ENCODE measurements at regions not wholly inside any gene's neighbourhood (a gene's known extent, or its start where the extent isn't known, plus 50 kb on each side); places are given as distances from the start of the nearest gene placed in this dataset.

DNA sequence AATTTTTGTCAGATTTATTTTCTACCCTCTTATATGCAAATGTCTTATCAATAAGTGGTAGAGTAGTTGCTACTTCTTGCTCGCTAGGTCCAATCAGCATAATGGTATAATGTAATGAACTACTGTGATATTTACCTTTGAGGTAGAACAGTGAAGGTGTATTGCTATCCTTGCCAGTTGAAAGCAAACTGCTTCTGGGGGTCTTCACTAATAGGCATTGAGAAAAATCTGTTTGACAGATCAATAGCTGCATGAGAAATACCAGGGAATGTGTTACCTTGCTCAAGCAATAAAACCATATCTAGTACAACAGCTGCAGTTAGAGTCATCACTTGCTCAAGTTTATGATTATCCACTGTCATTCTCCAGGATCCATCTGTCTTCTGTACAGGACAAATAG, 50.1 kb upstream of the EFEMP1 start:
- DNase-seq (ENCODE audit: low spot score): no peak

- no peak for DNase-seq (ENCODE audit: low spot score)
These were observed 53.1 kb upstream of the EFEMP1 start for GRCh38 chr2:55976681-55977080.

DNA sequence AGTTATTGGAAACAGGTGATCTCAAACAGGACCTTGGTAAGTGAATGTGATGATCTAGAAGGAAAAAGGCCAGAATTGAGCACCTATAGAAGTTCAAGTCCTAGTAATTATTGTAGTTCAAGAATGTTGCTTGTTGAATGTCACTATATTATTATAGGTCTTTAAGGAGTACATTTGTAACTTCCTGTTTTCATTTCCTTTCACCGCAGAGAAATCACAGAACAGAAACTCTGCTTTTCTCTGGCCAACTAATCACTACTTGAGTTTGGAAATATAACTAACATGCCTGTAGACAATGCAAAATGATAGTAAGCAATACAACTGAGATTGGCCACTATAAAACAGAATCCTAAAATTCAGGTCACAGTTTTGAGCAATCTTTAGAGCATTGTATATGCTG, 61.8 kb upstream of the EFEMP1 start:
- DNase-seq (ENCODE audit: low spot score): no peak

DNA sequence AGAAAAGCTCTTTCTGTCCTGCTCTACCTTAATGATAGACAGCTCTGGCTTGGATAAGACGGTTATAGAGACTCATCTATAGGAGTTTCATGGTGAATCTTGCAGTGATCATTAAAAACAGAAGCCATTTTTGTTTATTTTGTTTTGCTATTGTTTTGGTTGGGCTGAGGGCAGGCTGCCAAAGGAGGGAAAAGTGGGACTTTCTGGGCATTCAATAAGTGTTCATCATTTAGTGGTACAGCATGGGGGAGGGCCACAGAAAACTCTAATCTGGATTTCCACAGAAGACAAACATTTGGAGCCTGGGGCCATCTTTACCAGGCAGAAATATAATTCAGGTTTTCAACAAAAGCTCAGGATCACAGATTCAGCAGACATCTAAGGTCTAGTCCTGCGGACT, 62.4 kb upstream of the EFEMP1 start:
- DNase-seq (ENCODE audit: low spot score): no peak

DNA sequence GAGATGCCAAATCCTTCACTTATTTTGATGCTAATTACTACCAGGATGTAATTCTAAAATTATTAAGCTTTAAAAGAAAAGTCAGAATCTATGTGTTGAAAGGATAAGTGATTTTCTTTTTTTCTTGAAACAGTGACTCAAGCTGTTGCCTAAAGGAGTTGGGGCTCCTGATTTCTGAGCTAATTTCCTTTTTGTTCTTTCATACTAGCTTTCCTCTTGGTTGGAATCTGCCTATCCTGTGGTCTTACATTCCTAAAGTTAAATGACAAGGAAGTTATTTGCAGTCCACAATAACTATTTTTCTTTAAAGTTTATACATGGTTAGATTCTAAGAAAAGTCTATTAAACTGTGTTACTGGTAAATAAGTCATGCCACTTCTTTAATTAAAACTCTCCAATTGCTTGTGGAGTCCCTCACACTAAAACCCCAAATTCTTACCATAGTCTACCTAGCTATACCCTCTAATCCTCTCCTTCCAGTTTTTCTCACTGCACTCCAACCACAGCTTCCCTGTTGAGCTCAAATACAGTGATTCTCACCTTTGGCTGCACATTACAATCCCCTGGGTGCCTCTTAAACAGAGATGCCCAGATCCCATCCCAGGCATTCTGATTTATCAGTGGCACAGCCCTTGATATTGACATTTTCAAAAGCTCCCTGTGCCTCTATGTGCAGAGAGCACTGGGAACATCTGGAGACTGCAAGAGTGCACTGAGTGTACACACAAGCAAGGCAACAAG, 63.3 kb upstream of the EFEMP1 start:
- no peak for DNase-seq (ENCODE audit: low spot score)

GRCh38 chr2:55989405-55989804, 65.8 kb upstream of the EFEMP1 start:
- DNase-seq (ENCODE audit: low spot score): no peak

GRCh38 chr2:55992455-55992854, 68.9 kb upstream of the EFEMP1 start:
- DNase-seq (ENCODE audit: low spot score): no peak

DNA sequence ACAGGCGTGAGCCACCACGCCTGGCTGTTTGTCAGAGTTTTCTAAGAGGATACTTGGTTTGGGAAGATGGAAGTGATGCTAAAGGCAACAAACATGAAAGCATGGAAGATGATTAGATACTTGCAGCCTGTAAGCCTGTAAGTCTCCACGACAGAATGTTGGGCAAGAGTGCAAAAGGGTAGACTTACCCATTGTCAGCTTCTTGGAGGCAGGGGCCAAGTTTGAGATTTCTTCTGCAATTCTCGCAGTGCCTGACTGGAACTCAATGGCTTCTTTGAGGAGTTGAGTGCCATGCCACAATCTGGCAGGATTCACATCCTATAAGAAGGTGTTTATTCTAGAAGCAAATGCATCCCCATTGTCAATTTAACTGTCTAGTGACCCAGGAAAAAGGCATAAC, 70.1 kb upstream of the EFEMP1 start:
- DNase-seq (ENCODE audit: low spot score): no peak

GRCh38 chr2:55995211-55995610, 71.6 kb upstream of the EFEMP1 start:
- DNase-seq (ENCODE audit: low spot score): no peak

DNA sequence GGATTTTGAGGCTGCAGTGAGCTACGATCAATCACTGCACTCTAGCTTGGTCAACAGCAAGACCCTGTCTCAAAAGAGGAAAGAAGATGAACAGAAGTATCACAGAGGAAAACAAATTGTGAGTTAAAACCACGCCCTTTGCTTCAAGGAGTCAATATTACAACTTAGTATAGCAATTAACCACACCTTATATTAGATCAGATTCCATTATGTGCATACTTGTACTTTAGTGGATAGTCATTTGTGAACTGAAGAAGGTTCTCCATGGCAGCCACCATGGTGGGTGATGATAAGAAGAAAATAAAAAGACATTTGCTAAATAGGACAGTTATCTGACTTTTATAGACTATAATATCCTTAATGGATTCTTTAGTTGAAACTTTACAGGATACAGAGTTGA, 72.3 kb upstream of the EFEMP1 start:
- DNase-seq (ENCODE audit: low spot score): no peak

DNA sequence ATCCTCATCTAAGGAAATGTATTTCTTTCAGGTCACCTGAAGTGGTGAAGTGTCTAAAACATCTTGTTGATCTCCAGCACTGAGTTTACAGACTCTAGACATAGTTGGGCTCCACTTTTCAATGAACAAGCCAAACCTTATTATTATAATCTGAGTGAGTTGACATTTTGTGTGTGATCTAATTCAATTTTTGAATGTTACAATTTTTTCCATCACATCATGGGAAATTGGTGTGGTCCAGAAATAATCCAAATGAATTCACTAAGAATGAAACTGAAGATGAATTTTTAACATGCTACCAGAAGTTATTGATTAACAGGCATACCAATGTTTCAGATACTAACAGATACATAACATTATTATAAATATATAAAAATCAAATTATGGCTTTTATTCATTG, 75.6 kb upstream of the EFEMP1 start:
- DNase-seq (ENCODE audit: low spot score): no peak

DNA sequence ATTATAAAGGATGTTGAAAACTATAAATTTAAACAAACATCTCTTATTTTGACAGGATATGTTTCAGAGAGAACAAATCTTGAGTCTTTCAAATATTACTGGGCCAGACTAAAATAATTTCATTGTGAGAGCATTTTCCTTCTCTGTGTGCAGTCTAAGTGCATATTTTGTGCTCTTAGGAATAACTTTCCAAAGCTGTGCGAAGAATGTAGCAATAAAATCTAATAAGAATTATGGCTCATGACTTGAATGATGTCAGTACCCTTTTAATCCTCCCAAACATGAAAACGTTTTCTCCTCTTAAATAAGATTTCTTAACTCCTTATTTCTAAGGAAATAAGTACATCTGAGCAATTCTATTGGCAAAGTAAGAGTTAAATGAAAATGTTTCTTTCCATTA, 76.2 kb upstream of the EFEMP1 start:
- DNase-seq (ENCODE audit: low spot score): no peak

GRCh38 chr2:56001947-56002346, 78.4 kb upstream of the EFEMP1 start:
- no peak for DNase-seq (ENCODE audit: low spot score)

GRCh38 chr2:56008661-56009431, 85.3 kb upstream of the EFEMP1 start:
- DNase-seq (ENCODE audit: low spot score): peak; percentile 83

GRCh38 chr2:56009758-56010458, 86.3 kb upstream of the EFEMP1 start:
- peak; percentile 59 for DNase-seq (ENCODE audit: low spot score)

DNA sequence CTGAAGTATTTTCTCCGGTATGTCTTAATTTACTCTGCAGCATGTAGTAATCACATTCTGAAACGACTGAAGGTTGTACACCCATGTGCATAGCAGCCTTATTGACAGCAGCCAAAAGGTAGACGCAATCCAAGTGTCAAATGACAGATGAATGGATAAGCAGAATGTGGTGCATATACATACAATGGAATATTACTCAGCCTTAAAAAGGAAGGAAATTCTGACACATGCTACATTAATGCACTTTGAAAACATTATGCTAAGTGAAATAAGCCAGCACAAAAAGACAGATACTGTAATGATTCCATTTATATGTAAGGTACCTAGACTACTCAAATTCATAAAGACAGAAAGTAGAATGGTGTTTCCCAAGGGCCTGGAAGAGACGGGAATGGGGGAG, 88.0 kb upstream of the EFEMP1 start:
- DNase-seq (ENCODE audit: low spot score): no peak

- DNase-seq (ENCODE audit: low spot score): no peak
These were observed 88.7 kb upstream of the EFEMP1 start for GRCh38 chr2:56012221-56012765.

DNA sequence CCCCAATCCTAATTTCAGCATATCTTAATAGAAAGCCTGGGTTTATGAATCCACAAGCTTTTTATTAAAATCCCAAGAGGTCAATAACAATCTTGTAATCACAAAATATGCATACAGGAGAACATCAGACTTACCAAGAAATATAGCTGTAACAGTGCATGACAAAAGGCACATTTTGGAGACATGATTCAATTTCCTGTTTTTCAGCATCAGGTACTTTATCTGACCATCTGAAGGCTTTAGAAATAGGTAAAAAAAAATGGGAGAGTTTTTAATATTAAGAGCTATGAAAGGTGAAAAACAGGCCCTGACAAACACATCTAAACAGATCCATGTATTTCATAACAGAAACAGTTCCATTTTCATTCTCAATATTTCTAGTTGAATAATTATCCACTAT, 89.9 kb upstream of the EFEMP1 start:
- DNase-seq (ENCODE audit: low spot score): no peak

GRCh38 chr2:56014046-56014730, 90.6 kb upstream of the EFEMP1 start:
- DNase-seq (ENCODE audit: low spot score): no peak

DNA sequence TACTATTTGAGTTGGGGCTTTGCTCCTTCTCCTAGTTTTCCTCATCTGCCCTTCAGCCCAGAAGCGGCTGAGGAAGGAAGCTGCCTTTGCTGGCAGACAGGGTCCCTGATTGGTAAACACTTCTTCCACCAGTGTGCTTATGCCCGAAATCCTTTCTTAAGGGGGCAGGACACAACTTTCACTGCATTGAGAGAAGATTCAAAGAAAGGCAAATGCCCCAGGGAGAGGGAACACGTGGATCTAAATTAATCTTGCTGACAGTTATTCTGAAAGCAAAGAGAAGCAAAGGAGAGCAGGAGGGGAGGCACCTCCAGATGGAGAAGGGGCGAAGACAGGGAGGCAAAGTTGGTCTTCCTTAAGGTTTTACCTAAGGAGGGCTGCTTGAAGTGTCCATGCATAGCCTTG, 92.1 kb upstream of the EFEMP1 start:
- no peak for DNase-seq (ENCODE audit: low spot score)

- no peak for DNase-seq (ENCODE audit: low spot score)
These were observed 94.2 kb upstream of the EFEMP1 start for GRCh38 chr2:56017784-56018183.

DNA sequence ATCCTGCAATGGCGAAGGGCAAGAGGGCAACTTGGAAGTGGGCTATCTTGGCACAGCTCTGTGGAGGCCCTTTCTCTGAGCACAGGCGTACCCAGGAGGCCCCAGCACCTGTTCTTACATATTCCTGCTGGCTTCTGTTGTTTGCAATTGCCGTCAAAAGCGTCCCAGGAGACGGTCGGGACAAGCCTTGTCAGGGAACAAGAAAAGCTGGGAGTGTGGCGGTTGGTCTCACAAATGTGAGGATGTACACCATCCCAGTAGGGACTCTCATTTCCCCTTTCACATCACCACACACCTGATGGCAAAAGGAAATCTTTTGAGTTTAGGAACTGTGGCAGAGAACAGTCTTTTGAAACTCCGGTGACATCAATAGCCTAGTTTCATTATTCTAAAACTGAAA, 94.7 kb upstream of the EFEMP1 start:
- DNase-seq (ENCODE audit: low spot score): no peak
